Natural killer cell (primary cell): ENCODE measurements at regions not wholly inside any gene's neighbourhood (a gene's known extent, or its start where the extent isn't known, plus 50 kb on each side); places are given as distances from the start of the nearest gene placed in this dataset.

Source experiments
- ATAC-seq, 3 donors: fragments of 150-1000 bp in 2 of 3; fragments of 200-7000 bp in 1 of 3; cut with Tn5 transposase; 1 replicate in 1 of 3; 2 replicates in 2 of 3; pipeline ENCODE4 v1.10.0; 2021; ENCODE audit warnings: mild to moderate bottlenecking in 2 of 3, moderate library complexity in 2 of 3
- DNase-seq, 2 donors: peaks; one replicate each; pipeline versions ENCODE4 v3.0.0 to v3.0.0-alpha.2; 2013 to 2021; ENCODE audit warnings: mixed read lengths in 1 of 2
- H3K27ac ChIP-seq: one replicate; pipeline ENCODE4 v1.5.1; 2013; ENCODE audit warnings: mild to moderate bottlenecking, low read length
- H3K27me3 ChIP-seq: one replicate; pipeline ENCODE4 v1.6.1; 2013; ENCODE audit warnings: low read length; ENCODE audit not compliant: control insufficient read depth, insufficient read depth
- H3K36me3 ChIP-seq: one replicate; pipeline ENCODE4 v1.6.1; 2013; ENCODE audit warnings: low read length; ENCODE audit not compliant: control insufficient read depth, insufficient read depth
- H3K4me1 ChIP-seq: one replicate; pipeline ENCODE4 v1.6.1; 2013; ENCODE audit warnings: low read length; ENCODE audit not compliant: control insufficient read depth, insufficient read depth
- H3K4me3 ChIP-seq: one replicate; pipeline ENCODE4 v1.5.1; 2013; ENCODE audit warnings: low read length
- H3K9me3 ChIP-seq: one replicate; pipeline ENCODE4 v1.6.1; 2013; ENCODE audit warnings: low read length; ENCODE audit not compliant: control insufficient read depth, insufficient read depth
- H3K27ac Mint-ChIP-seq, 2 donors: one replicate each; pipeline ENCODE4 v1.8.0; 2022; ENCODE audit warnings: mild to moderate bottlenecking in 2 of 2, mixed read lengths in 2 of 2, moderate library complexity in 1 of 2
- H3K27me3 Mint-ChIP-seq, 2 donors: one replicate each; pipeline ENCODE4 v1.8.0; 2022; ENCODE audit warnings: low read depth in 2 of 2, mixed read lengths in 2 of 2
- H3K36me3 Mint-ChIP-seq: one replicate; pipeline ENCODE4 v1.8.0; 2022; ENCODE audit warnings: mixed read lengths
- H3K4me1 Mint-ChIP-seq, 2 donors: one replicate each; pipeline ENCODE4 v1.8.0; 2022; ENCODE audit warnings: mixed read lengths in 2 of 2
- H3K4me3 Mint-ChIP-seq: one replicate; pipeline ENCODE4 v1.8.0; 2022; ENCODE audit warnings: mild to moderate bottlenecking, moderate library complexity, mixed read lengths
- H3K9me3 Mint-ChIP-seq, 2 donors: one replicate each; pipeline ENCODE4 v1.8.0; 2022; ENCODE audit warnings: mixed read lengths in 2 of 2
- WGBS: methylation state at CpG from one replicate; pipeline ENCODE4 v1.1.7; 2013; ENCODE audit warnings: missing lambda C conversion rate; ENCODE audit not compliant: insufficient coverage; 5-methylcytosine and 5-hydroxymethylcytosine counted together
- intact Hi-C: fragments of 100-400 bp; cut with micrococcal nuclease; formaldehyde crosslinking; loops from one replicate; pipeline ENCODE4 v1.14.2; 2022
- TF ChIP-seq, protein P1 (sequence below): fragments of 200-600 bp; IDR thresholded peaks from one replicate; pipeline ENCODE4 v1.8.0; 2022; ENCODE audit warnings: antibody characterized with exemption

DNA sequence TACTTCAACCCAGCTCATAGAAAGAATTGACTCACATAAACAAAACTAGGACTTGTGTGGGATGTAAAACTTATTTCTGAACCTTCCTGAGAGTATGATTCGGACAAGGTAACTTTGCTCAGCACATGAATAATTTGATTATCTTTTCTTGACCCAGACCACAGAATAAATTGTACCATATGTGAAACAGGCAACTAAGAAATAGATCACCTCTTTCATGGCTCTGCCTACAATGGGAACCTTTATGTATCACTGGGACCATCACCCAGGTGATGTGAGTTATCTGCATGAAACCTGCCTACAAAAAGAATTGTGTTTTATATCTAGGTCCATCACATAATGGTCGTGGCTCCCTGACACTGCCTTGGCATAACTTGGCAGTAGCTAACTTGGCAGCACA is 1124.1 kb upstream of the AMELY start:
- no peaks in the 10 kb centered on the region for H3K9me3 Mint-ChIP-seq
- intact Hi-C loops, result no loop called here
- H3K36me3 ChIP-seq, result no peaks in the 10 kb centered on the region
- WGBS, result 29% methylated on average over 1 of the region's 2 CpGs
- H3K27ac Mint-ChIP-seq, result no peak overlapping the region
- H3K27ac ChIP-seq, result no peak overlapping the region
- H3K4me3 Mint-ChIP-seq, result no peak overlapping the region
- no peak for DNase-seq
- H3K27me3 ChIP-seq, result no peaks in the 10 kb centered on the region
- no peaks in the 10 kb centered on the region for H3K27me3 Mint-ChIP-seq
- no peaks in the 10 kb centered on the region for H3K9me3 ChIP-seq
- H3K4me1 ChIP-seq, result no peaks in the 10 kb centered on the region
- ATAC-seq, result no peak
- no peak overlapping the region for H3K4me3 ChIP-seq
- no peaks in the 10 kb centered on the region for H3K36me3 Mint-ChIP-seq
- no peaks in the 10 kb centered on the region for H3K4me1 Mint-ChIP-seq
- TF ChIP-seq, protein P1, sequence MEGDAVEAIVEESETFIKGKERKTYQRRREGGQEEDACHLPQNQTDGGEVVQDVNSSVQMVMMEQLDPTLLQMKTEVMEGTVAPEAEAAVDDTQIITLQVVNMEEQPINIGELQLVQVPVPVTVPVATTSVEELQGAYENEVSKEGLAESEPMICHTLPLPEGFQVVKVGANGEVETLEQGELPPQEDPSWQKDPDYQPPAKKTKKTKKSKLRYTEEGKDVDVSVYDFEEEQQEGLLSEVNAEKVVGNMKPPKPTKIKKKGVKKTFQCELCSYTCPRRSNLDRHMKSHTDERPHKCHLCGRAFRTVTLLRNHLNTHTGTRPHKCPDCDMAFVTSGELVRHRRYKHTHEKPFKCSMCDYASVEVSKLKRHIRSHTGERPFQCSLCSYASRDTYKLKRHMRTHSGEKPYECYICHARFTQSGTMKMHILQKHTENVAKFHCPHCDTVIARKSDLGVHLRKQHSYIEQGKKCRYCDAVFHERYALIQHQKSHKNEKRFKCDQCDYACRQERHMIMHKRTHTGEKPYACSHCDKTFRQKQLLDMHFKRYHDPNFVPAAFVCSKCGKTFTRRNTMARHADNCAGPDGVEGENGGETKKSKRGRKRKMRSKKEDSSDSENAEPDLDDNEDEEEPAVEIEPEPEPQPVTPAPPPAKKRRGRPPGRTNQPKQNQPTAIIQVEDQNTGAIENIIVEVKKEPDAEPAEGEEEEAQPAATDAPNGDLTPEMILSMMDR, result no peak

DNA sequence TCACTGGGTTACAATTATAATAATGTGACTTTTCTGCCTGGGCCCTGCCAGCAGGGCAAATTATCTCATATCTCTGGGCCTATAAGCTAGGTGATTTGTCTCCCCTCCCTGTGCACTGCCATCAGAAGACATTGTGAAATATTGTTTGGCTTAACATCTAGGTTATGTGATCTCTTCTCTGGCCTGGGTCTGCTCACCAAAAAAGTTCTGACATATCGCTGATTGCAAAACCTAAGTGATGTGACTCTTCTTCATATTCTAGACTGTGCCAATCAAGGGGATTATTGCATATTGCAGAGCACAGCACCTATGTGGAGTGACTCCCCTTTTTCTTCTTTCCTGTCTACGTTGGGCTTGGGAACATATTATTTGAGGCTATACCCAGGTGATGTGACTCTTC is 1123.1 kb upstream of the AMELY start:
- 92% methylated on average over 1 of the region's 2 CpGs for WGBS
- Mint-ChIP-seq H3K4me1 (no peaks in the 10 kb centered on the region), H3K4me3 (no peak overlapping the region), H3K27me3 (no peaks in the 10 kb centered on the region), H3K27ac (no peak overlapping the region), H3K9me3 (no peaks in the 10 kb centered on the region), H3K36me3 (no peaks in the 10 kb centered on the region)
- H3K27ac ChIP-seq, result no peak overlapping the region
- no peaks in the 10 kb centered on the region for H3K27me3 ChIP-seq
- ATAC-seq, result no peak
- H3K4me1 ChIP-seq, result no peaks in the 10 kb centered on the region
- TF ChIP-seq, protein P1, result no peak
- no peak overlapping the region for H3K4me3 ChIP-seq
- no peaks in the 10 kb centered on the region for H3K36me3 ChIP-seq
- no peaks in the 10 kb centered on the region for H3K9me3 ChIP-seq
- no peak for DNase-seq
- intact Hi-C loops, result no loop called here

DNA sequence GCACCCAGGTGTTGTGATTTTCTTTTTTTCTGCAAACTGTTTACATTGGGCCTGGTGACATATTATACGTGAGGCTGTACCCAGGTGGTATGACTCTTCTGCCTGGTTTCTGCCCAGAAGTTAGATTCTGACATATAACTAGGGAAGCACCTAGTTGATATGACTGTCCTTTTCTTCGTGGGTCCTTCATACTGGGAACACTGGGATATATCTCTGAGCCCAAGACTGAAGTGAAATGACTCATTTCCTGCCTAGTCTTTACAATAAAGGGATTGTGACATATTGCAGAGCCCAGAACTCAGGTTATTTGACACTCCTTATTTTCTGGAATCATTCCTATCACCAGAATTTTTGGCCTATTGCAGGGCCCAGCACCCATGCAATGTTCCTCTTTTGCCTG is 1121.6 kb upstream of the AMELY start:
- no peak overlapping the region for H3K4me3 ChIP-seq
- H3K27ac ChIP-seq, result no peak overlapping the region
- no peaks in the 10 kb centered on the region for H3K27me3 ChIP-seq
- Mint-ChIP-seq H3K9me3 (no peaks in the 10 kb centered on the region), H3K4me3 (no peak overlapping the region), H3K4me1 (no peaks in the 10 kb centered on the region), H3K27me3 (no peaks in the 10 kb centered on the region), H3K27ac (no peak overlapping the region), H3K36me3 (no peaks in the 10 kb centered on the region)
- ATAC-seq (no peak), DNase-seq (no peak)
- H3K36me3 ChIP-seq, result no peaks in the 10 kb centered on the region
- intact Hi-C loops, result no loop called here
- 57% methylated on average over 2 of the region's 2 CpGs for WGBS
- no peaks in the 10 kb centered on the region for H3K9me3 ChIP-seq
- H3K4me1 ChIP-seq, result no peaks in the 10 kb centered on the region
- TF ChIP-seq, protein P1, result no peak

DNA sequence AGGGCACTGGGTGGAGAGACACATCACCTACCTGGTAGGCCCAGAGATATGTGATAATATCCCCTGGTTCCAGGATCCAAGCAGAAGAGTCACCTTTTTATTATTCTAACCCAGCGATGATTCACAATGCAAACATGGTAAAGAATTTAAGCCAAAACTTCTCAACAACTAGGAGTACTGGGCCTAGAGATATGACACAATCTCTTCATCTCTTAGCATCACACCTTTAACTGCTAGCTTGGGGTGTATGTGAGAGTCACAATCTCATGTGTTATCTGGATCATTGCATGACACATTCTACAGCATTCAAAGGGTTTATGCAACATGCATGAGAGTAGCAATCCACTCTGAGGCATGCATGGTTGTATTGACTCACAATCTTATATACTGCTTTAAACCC is 1109.0 kb upstream of the AMELY start:
- intact Hi-C loops, result no loop called here
- Histone ChIP-seq H3K4me1 (no peaks in the 10 kb centered on the region), H3K27me3 (no peaks in the 10 kb centered on the region), H3K36me3 (no peaks in the 10 kb centered on the region), H3K27ac (no peak overlapping the region), H3K4me3 (no peak overlapping the region), H3K9me3 (no peaks in the 10 kb centered on the region)
- H3K36me3 Mint-ChIP-seq, result no peaks in the 10 kb centered on the region
- no peak overlapping the region for H3K4me3 Mint-ChIP-seq
- no CpG with 5 or more reads among the region's 1 CpG for WGBS
- ATAC-seq, result no peak
- no peaks in the 10 kb centered on the region for H3K9me3 Mint-ChIP-seq
- TF ChIP-seq, protein P1, result no peak
- no peak for DNase-seq
- H3K27me3 Mint-ChIP-seq, result no peaks in the 10 kb centered on the region
- H3K4me1 Mint-ChIP-seq, result no peaks in the 10 kb centered on the region
- no peak overlapping the region for H3K27ac Mint-ChIP-seq
